ENCODE measurements at regions not wholly inside any gene's neighbourhood (a gene's known extent, or its start where the extent isn't known, plus 50 kb on each side); places are given as distances from the start of the nearest gene placed in this dataset.

DNA sequence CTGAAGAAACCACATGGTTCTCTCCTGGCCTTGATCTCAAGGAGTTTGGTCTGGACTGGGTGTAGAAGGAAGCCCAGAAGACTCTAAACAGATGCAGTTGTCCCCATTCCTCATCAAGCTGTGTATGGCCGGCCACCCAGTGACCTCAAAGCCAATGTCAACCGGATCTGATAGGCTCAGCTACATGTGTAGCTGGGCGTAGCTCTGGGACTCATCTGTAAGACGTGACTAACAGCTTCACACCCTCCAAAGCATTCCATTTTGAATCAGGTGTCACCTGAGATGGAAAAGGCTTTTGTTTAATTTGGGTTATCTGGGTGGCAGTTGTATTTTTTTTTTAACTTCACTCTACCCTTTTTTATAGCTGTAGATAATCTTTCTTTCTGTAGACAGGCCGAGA lies 130.4 kb downstream of the ABCC12 start:
- TF ChIP-seq, protein P1, sequence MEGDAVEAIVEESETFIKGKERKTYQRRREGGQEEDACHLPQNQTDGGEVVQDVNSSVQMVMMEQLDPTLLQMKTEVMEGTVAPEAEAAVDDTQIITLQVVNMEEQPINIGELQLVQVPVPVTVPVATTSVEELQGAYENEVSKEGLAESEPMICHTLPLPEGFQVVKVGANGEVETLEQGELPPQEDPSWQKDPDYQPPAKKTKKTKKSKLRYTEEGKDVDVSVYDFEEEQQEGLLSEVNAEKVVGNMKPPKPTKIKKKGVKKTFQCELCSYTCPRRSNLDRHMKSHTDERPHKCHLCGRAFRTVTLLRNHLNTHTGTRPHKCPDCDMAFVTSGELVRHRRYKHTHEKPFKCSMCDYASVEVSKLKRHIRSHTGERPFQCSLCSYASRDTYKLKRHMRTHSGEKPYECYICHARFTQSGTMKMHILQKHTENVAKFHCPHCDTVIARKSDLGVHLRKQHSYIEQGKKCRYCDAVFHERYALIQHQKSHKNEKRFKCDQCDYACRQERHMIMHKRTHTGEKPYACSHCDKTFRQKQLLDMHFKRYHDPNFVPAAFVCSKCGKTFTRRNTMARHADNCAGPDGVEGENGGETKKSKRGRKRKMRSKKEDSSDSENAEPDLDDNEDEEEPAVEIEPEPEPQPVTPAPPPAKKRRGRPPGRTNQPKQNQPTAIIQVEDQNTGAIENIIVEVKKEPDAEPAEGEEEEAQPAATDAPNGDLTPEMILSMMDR (IDR thresholded peaks at IDR 0.05): no peak
- TF ChIP-seq EZH2 (IDR thresholded peaks at IDR 0.05) (no peak), EZH2phosphoT487 (IDR thresholded peaks at IDR 0.05) (no peak)
